GM12875 (cell line): ENCODE measurements at regions not wholly inside any gene's neighbourhood (a gene's known extent, or its start where the extent isn't known, plus 50 kb on each side); places are given as distances from the start of the nearest gene placed in this dataset.

Experiments used
- H3K4me3 ChIP-seq: one replicate; pipeline ENCODE4 v1.5.1; 2011; ENCODE audit warnings: low read depth, low read length, control low read depth
- CTCF ChIP-seq: IDR thresholded peaks from 2 replicates; pipeline ENCODE4 v1.5.1; 2011; ENCODE audit warnings: low read depth, mild to moderate bottlenecking, control low read depth, inconsistent platforms, low read length, moderate library complexity, borderline replicate concordance; ENCODE audit not compliant: insufficient read depth

DNA sequence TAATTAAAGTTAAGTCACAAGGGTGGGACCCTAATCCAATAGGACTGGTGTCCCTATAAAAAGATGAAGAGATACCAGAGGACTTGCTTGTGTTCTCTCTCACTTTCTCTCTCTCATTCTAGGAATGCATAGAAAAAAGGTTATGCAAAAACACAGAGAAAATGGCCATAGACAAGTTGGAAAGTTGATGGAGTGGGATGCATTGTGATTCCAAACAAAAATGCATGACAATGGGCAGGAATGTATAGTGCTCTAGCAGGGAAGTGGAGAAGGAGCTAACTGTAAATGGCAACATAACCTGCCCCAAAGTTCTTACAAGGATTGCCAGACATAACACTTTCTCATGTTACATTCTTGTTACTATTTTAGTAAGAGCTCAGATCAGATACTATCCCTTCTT, 301.6 kb upstream of the LRATD1 start:
- H3K4me3 ChIP-seq: no peak overlapping the region
- no peak for TF ChIP-seq CTCF

- TF ChIP-seq CTCF: no peak
- H3K4me3 ChIP-seq: no peak overlapping the region
Measured at GRCh38 chr2:14336759-14337382, 295.6 kb upstream of the LRATD1 start.

- TF ChIP-seq CTCF: no peak
- H3K4me3 ChIP-seq: no peak overlapping the region
Measured at GRCh38 chr2:14340703-14341102, 291.8 kb upstream of the LRATD1 start.

GRCh38 chr2:14342313-14342712, 290.2 kb upstream of the LRATD1 start:
- H3K4me3 ChIP-seq: no peak overlapping the region
- no peak for TF ChIP-seq CTCF

GRCh38 chr2:14344355-14344754, 288.2 kb upstream of the LRATD1 start:
- no peak for TF ChIP-seq CTCF
- no peak overlapping the region for H3K4me3 ChIP-seq

- TF ChIP-seq CTCF: no peak
- H3K4me3 ChIP-seq: no peak overlapping the region
Measured at GRCh38 chr2:14348247-14348646, 284.3 kb upstream of the LRATD1 start.

DNA sequence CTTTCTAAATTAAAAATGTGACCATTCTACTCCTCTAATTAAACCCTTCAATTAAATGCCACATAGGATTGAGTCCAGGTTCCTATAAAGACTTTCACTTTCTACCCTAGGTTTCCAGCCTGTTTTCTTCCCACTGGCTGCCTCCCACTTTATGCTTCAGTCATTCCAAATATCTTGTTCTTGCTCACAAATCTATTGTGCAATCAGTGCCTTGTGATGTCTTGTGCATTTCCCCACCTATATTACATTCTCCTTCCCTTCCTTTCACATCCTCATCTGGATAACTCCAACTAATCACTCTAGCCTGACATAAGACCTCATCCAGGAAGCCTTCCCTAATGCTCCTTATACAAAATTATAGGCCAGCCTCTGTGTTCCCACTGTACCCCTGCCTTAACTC, 281.7 kb upstream of the LRATD1 start:
- TF ChIP-seq CTCF: no peak
- H3K4me3 ChIP-seq: no peak overlapping the region
